Caki2 (cell line): ENCODE measurements at regions not wholly inside any gene's neighbourhood (a gene's known extent, or its start where the extent isn't known, plus 50 kb on each side); places are given as distances from the start of the nearest gene placed in this dataset.
"Not testable (repeated sequence)": the region's sequence is repeated elsewhere in the genome, so short reads cannot be mapped to it uniquely, and the experiment has no call there.

ENCODE experiments used
- DNase-seq: peaks from one replicate; pipeline ENCODE4 v3.0.0-alpha.2; 2015; ENCODE audit warnings: low read depth
- in situ Hi-C: cut with HindIII; loops from 2 replicates; pipeline ENCODE4 v1.10.0; 2016; ENCODE audit warnings: low sequenced_read_pairs, low pct_unique_long_range_greater_than_20kb, mixed read lengths

DNA sequence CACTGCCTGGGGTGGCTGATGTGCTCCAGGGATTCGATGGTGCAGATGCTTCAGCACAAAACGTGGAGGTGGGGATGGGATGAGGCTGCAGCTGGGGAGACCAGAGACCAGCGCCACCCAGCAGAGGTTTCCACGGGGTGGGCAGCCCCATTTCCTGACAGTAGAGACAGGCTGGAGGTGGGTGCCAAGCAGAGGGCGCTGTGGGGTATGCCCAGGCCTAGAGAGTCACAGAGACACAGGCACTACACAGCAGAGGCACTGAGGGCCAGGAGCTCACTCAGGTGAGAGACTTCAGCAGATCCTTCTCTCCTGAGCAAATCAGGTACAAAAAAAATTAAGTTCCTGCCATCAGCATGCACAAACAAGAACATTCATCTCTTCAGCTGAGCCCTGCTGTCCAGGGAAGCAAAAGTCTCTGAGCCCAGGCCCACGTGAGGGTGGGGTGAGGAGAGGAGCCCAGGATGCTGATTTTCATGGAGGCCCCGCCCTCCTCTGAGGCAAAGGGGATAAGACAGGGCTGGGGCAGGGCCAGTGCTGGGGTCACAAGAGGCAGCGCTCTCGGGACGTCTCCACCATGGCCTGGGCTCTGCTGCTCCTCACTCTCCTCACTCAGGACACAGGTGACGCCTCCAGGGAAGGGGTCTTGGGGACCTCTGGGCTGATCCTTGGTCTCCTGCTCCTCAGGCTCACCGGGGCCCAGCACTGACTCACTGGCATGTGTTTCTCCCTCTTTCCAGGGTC lies 53.1 kb downstream of the GGTLC2 start:
- DNase-seq = no peak
- in situ Hi-C loops = no loop called here

DNA sequence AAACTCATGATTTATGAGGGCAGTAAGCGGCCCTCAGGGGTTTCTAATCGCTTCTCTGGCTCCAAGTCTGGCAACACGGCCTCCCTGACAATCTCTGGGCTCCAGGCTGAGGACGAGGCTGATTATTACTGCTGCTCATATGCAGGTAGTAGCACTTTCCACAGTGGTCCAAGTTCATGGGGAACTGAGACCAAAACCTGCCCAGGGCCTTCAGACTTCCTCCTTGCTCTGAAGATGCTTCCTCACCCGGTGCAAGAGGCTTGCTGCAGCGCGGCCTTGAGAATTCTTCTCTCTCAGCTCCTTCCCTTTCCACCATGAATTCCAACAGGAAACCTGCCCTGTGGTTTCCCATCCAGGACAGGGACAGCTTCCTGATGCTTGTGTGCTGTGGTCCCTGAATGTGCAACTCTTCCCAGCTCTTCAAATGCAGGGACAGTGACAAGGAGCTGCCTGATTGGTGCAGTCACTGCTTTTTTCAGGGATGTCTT lies 53.9 kb downstream of the GGTLC2 start:
- in situ Hi-C loops = no loop called here
- DNase-seq = no peak

DNA sequence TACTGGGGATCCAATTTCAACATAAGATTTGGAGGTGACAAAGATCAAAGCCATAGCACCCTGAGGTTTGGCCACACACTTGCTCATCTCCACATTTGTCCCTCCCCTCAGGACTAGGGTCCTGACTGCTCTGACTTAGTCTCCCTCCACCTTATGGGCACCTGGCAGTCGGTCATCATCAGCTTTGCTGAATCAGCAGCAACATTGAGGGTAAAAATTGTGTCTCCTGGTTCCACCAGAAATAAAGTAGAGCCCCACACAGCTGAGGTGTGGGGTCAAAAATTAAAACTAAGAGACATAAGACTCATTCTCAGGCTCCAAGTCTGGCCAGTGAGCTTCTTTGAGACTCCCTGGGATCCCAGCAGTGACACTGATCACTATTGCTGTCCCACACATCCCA lies 56.2 kb downstream of the GGTLC2 start:
- no peak for DNase-seq
- in situ Hi-C loops = no loop called here

DNA sequence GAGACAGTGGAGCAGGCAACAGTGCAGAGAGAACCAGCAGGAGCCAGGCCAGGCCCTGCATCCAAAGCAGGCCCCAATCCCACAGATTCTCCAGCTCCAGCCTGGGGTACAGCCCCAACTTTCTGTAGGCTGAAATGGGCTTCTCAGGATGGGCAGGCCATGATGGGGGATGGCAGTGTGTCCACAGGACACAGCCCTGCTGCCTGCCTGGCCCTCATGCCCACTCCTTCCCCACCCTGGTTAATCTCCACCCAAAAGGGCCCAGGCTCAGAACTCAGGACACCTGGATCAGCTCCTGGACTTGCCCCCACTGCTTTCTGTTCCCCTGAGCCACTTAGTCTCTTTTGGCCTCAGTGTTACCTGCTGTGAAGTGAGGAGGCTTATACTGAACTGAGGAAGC lies 57.1 kb downstream of the GGTLC2 start:
- in situ Hi-C loops, DNase-seq: not testable (repeated sequence)

DNA sequence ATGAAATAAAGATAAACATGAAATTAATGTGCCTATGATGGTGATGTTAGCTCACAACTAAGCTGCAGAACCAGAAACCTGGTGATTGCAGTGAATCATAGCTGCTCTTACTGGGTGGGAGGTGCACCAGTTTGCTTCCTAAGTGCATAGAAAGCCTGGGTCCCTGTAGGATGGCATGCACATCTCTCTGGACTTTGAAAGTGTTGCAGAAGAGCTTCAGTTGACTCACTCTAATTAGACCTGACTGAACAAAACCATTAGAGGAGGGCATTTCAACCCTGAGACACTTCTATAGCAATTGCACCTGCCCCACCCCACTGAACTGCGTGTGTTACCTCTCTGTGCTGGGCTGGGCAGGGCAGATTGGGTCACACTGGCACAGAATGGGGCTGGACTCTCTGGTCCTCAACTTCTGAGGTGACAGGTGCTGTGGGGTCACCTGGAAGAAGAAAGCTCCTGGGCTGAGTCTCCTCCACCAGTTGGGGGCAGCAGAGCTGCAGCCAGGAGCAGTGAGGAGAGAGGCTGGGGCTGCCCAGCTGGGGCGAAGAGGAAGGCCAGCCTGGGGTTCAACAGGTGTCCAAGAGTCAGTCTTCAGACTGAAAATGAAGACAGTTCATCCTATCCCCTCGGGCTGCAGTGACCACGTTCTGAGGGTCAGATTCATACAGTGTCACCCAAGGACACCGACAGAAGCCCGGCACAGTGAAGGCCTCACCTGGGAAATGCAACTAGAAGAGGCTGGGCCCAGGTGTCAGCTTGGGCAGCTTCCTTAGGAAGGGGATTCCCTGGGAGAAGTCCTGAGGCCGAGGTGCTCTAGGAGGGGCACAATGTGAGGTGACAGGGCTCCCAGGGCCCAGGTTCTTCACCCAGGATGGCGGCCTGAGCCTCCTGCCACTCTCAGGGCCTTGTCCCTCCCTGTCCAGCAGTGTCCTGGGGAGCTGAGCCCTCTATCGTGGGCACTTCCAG lies 58.1 kb downstream of the GGTLC2 start:
- in situ Hi-C loops = no loop called here
- no peak for DNase-seq

DNA sequence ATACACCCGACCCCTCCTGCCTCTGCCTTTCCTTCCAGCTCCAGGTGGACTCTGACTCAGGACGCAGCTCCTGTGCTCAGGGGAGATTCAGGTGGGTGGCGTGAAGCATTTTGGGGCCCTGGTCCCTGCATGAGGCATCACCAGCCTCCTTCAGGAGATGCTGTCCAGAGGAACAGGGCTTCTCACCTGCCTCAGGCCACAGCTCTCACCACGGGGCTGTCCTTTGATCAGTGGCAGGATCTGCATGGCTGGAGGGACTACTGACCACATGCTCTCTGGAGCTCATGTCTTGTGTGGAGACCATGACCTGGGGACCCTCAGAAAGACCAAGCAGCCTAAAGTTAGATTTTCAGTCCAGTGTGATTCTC lies 58.8 kb downstream of the GGTLC2 start:
- in situ Hi-C loops = no loop called here
- DNase-seq = no peak

DNA sequence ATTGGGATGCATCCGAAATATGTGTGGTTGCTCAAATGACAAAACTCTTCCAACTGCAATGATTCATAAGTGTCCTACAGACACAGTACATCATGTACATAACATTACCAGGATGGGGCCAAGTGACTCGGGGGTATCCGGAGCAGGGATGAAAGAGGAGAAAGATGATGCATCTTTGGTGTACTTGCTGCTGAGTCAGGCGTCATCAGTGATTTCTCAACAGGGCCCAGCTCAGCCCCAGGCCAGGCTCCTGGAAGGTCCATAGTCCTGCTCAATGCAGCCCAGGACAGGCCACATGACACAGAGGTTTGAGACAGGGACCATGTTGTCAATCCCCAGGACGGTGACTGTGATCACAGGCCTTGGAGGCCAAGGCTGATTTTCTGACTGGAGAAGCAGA lies 59.3 kb downstream of the GGTLC2 start:
- no peak for DNase-seq
- in situ Hi-C loops = no loop called here

DNA sequence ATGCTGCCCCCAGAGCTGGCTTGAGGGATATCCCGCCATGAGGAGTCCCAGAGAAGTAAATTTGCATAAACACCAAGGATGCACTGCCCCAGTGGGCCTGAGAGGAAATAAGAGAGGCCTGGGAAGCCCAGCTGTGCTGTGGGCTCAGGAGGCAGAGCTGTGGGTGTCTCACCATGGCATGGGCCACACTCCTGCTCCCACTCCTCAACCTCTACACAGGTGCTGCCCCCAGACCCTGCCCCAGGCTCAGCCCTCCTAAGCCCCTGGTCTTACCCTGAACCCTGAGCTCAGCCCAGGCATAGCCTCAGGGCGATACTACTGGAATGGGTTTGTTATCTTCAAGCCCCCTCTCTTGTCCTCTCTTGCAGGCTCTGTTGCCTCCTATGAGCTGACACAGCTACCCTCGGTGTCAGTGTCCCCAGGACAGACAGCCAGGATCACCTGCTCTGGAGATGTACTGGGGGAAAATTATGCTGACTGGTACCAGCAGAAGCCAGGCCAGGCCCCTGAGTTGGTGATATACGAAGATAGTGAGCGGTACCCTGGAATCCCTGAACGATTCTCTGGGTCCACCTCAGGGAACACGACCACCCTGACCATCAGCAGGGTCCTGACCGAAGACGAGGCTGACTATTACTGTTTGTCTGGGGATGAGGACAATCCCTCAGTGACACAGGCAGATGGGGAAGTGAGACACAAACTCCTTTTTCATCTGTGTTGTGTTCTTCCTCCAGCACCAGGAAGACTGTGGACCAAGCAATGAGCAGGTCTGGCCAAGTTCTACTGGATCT lies 59.9 kb downstream of the GGTLC2 start:
- in situ Hi-C loops = no loop called here
- DNase-seq = no peak

DNA sequence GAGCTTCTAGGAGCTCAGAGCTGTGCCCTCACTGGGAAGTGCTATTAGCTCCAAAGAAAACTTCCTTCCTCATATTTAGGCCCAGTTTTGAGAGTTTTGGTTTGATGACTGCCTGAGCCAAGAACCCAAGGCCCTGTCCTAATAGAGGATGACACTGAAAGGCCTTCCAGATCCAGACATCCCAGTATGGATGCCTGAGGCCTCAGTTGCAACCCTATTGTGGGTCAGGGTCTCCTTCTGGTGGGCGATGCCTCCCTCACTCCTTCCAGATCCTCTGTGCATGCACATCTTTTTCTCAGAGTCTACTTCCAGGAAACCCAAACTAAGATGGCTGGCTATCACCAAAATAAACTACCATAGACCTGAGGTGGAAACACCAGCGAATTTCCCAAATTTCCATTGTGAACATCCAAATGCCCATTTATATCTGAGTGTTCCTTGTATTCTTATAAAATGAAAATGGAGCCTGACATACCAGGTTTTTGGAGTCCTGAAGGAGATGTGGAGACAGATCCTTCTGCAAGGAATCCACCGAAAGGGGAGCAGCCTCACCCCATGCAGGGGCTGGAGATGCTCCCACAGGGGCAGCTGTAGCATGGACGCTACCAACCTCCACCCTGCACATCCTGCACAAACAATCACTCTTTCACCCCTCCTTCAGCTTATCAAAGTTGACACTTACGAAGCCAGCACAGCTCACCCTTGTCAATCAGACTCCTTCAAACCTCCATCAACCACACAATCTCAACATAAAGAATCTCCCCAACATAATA lies 61.1 kb downstream of the GGTLC2 start:
- in situ Hi-C loops = no loop called here

DNA sequence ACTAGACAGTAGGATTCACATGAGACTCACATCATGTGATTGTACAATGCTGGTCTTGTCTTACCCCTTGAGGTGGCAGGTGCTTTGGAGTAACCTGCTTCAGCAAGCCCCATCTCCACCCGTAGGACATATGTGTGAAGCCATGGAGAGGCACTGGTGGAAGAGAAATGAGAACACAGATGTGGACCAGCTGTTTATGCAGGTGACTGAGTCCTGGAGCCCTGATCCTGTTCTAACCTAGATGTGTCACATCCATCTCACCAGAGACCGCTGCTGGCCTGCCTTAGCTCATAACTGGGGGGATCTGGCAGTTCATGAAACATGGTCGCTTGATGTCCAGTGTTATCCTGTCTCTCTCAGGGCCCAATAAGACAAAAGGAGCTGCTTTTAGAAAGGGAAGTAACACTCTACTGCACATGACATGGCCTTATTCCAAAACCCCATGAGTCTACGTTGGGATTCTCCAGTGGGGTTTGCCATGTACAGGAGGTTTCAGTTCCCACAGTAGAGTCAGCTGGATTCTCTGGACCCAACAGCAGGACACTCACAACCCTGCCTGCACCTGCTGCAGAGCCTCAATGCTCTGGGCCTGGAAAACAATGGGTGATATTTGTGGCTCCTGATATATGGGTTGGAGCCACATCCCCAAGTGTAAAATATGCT lies 62.0 kb downstream of the GGTLC2 start:
- no peak for DNase-seq
- in situ Hi-C loops = no loop called here

More for the DNA sequence above, 61.1 kb downstream of the GGTLC2 start:
- no peak for DNase-seq

DNA sequence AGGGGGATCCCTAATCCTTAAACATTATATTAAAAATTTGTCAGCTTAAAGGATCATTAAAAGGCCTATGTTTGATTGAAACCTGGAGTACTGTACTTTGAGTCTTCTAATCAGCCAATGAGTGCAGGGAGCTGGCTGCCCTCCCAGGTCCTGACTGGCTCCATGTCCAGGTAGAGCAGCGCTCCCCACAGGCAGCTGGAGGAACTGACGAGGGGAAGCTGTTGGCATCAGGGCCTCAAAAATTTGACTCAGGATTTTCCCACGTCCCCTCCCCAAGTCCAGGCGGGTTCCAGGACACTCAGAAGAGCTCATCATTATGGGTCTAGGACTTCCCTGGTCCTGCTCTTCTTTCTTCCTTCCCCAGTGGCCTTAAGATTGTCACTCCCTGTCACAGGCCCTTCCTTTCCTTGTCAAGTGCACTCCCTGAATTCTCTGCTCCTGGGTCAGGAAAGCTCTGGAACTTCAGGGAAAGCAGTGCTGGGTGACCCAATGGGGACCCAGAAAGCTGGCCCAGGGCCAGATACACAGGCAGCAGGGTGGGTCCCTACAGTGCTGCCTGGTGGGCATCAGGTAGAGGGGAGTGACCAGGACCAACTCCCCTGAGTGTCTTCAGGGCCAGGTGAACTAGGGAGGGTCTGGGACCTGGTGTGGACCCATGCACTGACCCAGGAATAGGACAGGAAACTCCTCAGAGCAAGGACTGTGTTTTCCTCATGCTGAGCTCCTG lies 65.5 kb downstream of the GGTLC2 start:
- in situ Hi-C loops = no loop called here
- DNase-seq = no peak

DNA sequence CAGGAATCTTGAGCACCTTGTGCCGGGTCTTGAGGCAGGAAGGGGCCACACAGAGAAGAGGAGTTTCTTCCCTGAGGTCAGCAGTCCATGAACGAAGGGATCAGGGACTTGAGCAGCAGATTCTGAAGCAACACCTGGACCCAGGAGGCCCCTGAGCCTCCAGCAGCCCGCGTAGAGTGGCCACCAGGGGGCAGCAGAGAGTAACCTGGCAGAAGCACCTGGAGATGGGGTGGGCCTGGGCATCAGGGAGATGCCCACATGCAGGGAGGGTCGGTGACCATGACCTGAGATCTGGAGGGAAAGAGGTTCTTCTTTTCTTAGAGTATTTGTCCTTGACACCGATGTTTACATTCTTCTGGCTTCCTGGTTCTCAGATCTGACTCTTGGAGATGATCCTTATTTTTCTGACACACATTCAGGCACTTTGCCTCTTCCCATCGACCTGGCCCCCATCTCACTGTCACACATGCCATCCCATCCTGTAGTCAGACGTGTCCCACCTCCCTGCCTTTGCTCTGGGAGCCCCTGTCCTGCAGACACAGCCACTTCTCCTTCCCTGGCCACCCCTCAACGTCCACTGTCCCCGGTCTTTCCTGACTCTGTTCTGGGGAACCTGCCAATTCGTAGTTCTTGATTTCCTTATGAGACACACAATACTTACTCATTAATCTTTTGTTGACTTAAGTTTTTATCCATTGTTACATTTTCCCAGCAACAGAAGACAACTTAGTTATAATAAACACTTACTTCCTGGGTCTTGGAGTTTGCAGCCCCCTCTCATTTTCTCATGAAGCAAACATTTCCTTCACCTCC lies 66.5 kb downstream of the GGTLC2 start:
- in situ Hi-C loops = no loop called here
- DNase-seq = peak; percentile 36

DNA sequence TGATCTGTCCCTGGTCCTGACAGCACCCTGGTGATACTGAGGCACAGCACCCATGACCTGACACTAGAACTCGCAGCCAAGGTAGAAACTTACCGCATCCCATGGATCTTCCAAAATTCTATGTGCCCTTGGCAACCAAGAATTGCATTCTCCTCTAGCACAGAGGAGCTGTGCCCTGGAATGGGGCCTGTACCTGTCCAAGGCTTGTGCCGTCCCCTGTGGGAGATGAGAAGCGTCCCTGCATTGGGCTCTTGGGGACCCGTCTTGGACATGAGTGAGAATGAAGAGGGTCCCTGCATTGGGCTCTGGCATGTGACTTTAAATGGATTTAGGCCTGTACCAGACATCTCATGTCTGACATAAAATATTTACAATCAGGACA lies 67.1 kb downstream of the GGTLC2 start:
- in situ Hi-C loops = no loop called here
- no peak for DNase-seq

DNA sequence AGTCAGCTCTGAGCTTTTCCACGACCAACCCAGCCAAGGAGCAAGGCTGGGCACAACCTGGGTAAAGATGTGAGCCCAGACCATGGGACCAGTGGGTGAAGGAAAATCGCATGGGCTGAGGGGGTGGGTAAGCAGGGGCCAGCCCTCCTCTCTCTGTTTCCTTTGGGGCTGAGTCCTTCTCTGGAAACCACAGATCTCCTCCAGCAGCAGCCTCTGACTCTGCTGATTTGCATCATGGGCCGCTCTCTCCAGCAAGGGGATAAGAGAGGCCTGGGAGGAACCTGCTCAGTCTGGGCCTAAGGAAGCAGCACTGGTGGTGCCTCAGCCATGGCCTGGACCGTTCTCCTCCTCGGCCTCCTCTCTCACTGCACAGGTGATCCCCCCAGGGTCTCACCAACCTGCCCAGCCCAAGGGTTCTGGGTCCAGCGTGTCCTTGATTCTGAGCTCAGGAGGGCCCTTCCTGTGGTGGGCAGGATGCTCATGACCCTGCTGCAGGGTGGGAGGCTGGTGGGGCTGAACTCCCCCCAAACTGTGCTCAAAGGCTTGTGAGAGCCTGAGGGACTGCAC lies 67.8 kb downstream of the GGTLC2 start:
- DNase-seq = no peak
- in situ Hi-C loops = no loop called here

DNA sequence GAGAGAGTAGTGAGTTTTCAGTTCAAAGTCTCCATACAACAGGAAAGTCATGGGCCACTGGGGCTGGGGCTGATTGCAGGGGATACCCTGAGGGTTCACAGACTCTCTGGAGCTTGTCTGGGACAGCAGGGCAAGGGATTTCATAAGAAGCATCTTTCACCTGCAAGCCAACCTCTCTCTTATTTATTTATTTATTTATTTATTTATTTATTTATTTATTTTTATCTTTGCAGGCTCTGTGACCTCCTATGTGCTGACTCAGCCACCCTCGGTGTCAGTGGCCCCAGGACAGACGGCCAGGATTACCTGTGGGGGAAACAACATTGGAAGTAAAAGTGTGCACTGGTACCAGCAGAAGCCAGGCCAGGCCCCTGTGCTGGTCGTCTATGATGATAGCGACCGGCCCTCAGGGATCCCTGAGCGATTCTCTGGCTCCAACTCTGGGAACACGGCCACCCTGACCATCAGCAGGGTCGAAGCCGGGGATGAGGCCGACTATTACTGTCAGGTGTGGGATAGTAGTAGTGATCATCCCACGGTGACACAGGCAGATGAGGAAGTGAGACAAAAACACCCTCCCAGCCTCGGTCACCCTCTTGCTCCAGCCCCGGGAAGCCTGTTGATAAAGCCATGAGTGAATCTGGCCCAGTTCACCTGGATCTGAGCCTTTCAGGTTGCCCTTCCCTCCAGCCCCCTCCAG lies 68.4 kb downstream of the GGTLC2 start:
- in situ Hi-C loops = no loop called here
- DNase-seq = no peak
